Neuronal stem cell (in vitro differentiated cells): ENCODE measurements at regions not wholly inside any gene's neighbourhood (a gene's known extent, or its start where the extent isn't known, plus 50 kb on each side); places are given as distances from the start of the nearest gene placed in this dataset.

ENCODE experiments used
- DNase-seq: peaks from one replicate; pipeline ENCODE4 v3.0.0-alpha.2; 2013; ENCODE audit warnings: low spot score
- H2AFZ ChIP-seq: one replicate; pipeline ENCODE4 v1.6.1; 2013; ENCODE audit warnings: mild to moderate bottlenecking, low read length, inconsistent platforms
- H2AK5ac ChIP-seq: 2 replicates; pipeline ENCODE4 v1.6.1; 2013; ENCODE audit warnings: low read depth, mild to moderate bottlenecking, inconsistent platforms, low read length, moderate library complexity, mixed read lengths
- H2BK120ac ChIP-seq: 2 replicates; pipeline ENCODE4 v1.6.1; 2013; ENCODE audit warnings: low read depth, mild to moderate bottlenecking, inconsistent platforms, low read length, moderate library complexity, mixed read lengths
- H2BK12ac ChIP-seq: one replicate; pipeline ENCODE4 v1.6.1; 2013; ENCODE audit warnings: low read length, inconsistent platforms
- H2BK15ac ChIP-seq: 2 replicates; pipeline ENCODE4 v1.6.1; 2013; ENCODE audit warnings: mild to moderate bottlenecking, low read length, inconsistent platforms, mixed read lengths
- H2BK5ac ChIP-seq: one replicate; pipeline ENCODE4 v1.6.1; 2013; ENCODE audit warnings: inconsistent platforms, mild to moderate bottlenecking, low read length, moderate library complexity
- H3K14ac ChIP-seq: one replicate; pipeline ENCODE4 v1.6.1; 2013; ENCODE audit warnings: low read length, inconsistent platforms
- H3K18ac ChIP-seq: 2 replicates; pipeline ENCODE4 v1.6.1; 2013; ENCODE audit warnings: low read length, inconsistent platforms
- H3K23ac ChIP-seq: 2 replicates; pipeline ENCODE4 v1.6.1; 2013; ENCODE audit warnings: low read depth, mild to moderate bottlenecking, mixed read lengths, low read length, inconsistent platforms; ENCODE audit not compliant: poor library complexity
- H3K27ac ChIP-seq: replicated peaks from 3 replicates; pipeline ENCODE4 v1.5.1; 2013; ENCODE audit warnings: low read length, inconsistent platforms
- H3K27me3 ChIP-seq, 3 experiments: 2 replicates each; pipeline ENCODE4 v1.6.1; 2013; ENCODE audit warnings: low read length in 3 of 3, mild to moderate bottlenecking in 2 of 3, inconsistent platforms in 1 of 3, low read depth in 1 of 3, mixed read lengths in 1 of 3, moderate library complexity in 1 of 3; ENCODE audit not compliant: control insufficient read depth in 3 of 3, insufficient read depth in 3 of 3
- H3K36me3 ChIP-seq, 2 donors: replicated peaks in 1 of 2; 2 replicates each; pipeline ENCODE4 v1.6.1; 2013; ENCODE audit warnings: low read length in 2 of 2; ENCODE audit not compliant: control insufficient read depth in 2 of 2, insufficient read depth in 2 of 2
- H3K4ac ChIP-seq: 2 replicates; pipeline ENCODE4 v1.6.1; 2013; ENCODE audit warnings: inconsistent platforms, mild to moderate bottlenecking, low read length, moderate library complexity
- H3K4me1 ChIP-seq, 2 donors: 1 replicate in 1 of 2; 2 replicates in 1 of 2; pipeline ENCODE4 v1.6.1; 2013; ENCODE audit warnings: low read length in 2 of 2, low read depth in 1 of 2; ENCODE audit not compliant: control insufficient read depth in 2 of 2, insufficient read depth in 1 of 2
- H3K4me2 ChIP-seq: one replicate; pipeline ENCODE4 v1.6.1; 2013; ENCODE audit warnings: mild to moderate bottlenecking, low read length, inconsistent platforms; ENCODE audit not compliant: insufficient read depth, poor library complexity, severe bottlenecking
- H3K4me3 ChIP-seq, 2 donors: 2 replicates each; pipeline ENCODE4 v1.5.1; 2013; ENCODE audit warnings: low read length in 2 of 2, mild to moderate bottlenecking in 2 of 2, inconsistent platforms in 1 of 2, moderate library complexity in 1 of 2
- H3K79me1 ChIP-seq: one replicate; pipeline ENCODE4 v1.6.1; 2013; ENCODE audit warnings: low read depth, mild to moderate bottlenecking, inconsistent platforms, low read length, moderate library complexity
- H3K9ac ChIP-seq: one replicate; pipeline ENCODE4 v1.6.1; 2013; ENCODE audit warnings: mild to moderate bottlenecking, low read depth, low read length, inconsistent platforms; ENCODE audit not compliant: poor library complexity
- H3K9me3 ChIP-seq, 2 donors: replicated peaks in 1 of 2; 2 replicates each; pipeline versions ENCODE3 to v1.6.1; 2013; ENCODE audit warnings: low read length in 2 of 2, mild to moderate bottlenecking in 2 of 2, inconsistent platforms in 1 of 2, low read depth in 1 of 2, mixed read lengths in 1 of 2, moderate library complexity in 1 of 2; ENCODE audit not compliant: control insufficient read depth in 2 of 2, insufficient read depth in 1 of 2
- H4K8ac ChIP-seq: one replicate; pipeline ENCODE4 v1.6.1; 2013; ENCODE audit warnings: low read depth, mild to moderate bottlenecking, inconsistent platforms, low read length, moderate library complexity
- H4K91ac ChIP-seq: one replicate; pipeline ENCODE4 v1.6.1; 2013; ENCODE audit warnings: low read length, low read depth, mild to moderate bottlenecking, inconsistent platforms; ENCODE audit not compliant: poor library complexity
- WGBS, 2 donors: extraction: QIAGEN DNeasy Blood & Tissue Kit; methylation state at CpG; one replicate each; pipeline ENCODE4 v1.1.7; 2013; ENCODE audit warnings: missing lambda C conversion rate in 2 of 2, mixed read lengths in 1 of 2; ENCODE audit not compliant: insufficient read length in 2 of 2, insufficient replicate concordance in 1 of 2; ENCODE audit errors: extremely low coverage in 2 of 2; 5-methylcytosine and 5-hydroxymethylcytosine counted together

GRCh38 chr4:28482580-28483270 lies 1622.1 kb downstream of the STIM2 start:
- Histone ChIP-seq H4K8ac (no peak overlapping the region), H2AK5ac (no peak overlapping the region), H3K4me3 (no peak overlapping the region), H2BK5ac (no peak overlapping the region), H4K91ac (no peak overlapping the region), H3K79me1 (no peaks in the 10 kb centered on the region), H3K4me2 (no peak overlapping the region), H3K4ac (no peak overlapping the region), H2BK15ac (no peak overlapping the region), H3K23ac (no peak overlapping the region), H2BK120ac (no peak overlapping the region), H3K27me3 (no peaks in the 10 kb centered on the region), H3K36me3 (no peaks in the 10 kb centered on the region), H3K4me1 (peaks cover 3 to 7% of the 10 kb centered on the region in 2 donors), H3K9me3 (no peaks in the 10 kb centered on the region), H3K27ac (no peak overlapping the region), H3K14ac (no peak overlapping the region), H2BK12ac (no peak overlapping the region), H3K9ac (no peak overlapping the region), H3K18ac (no peak overlapping the region), H2AFZ (no peak overlapping the region)
- WGBS, 2 donors: no CpG with 5 or more reads among the region's 7 CpGs
- DNase-seq: no peak

GRCh38 chr4:28488021-28488420 lies 1627.4 kb downstream of the STIM2 start:
- H3K4me2 ChIP-seq: no peak overlapping the region
- no peak overlapping the region for H3K23ac ChIP-seq
- no peak overlapping the region for H3K18ac ChIP-seq
- no CpG with 5 or more reads among the region's 1 CpG for WGBS, 2 donors
- H4K91ac ChIP-seq: no peak overlapping the region
- H3K4me3 ChIP-seq: no peak overlapping the region
- no peak overlapping the region for H3K9ac ChIP-seq
- no peak overlapping the region for H2BK15ac ChIP-seq
- H3K79me1 ChIP-seq: no peaks in the 10 kb centered on the region
- H3K27ac ChIP-seq: no peak overlapping the region
- H4K8ac ChIP-seq: no peak overlapping the region
- no peak overlapping the region for H3K4ac ChIP-seq
- no peak overlapping the region for H2BK12ac ChIP-seq
- no peaks in the 10 kb centered on the region for H3K27me3 ChIP-seq
- H2AK5ac ChIP-seq: no peak overlapping the region
- DNase-seq: no peak
- no peak overlapping the region for H2BK120ac ChIP-seq
- H3K36me3 ChIP-seq: no peaks in the 10 kb centered on the region
- H2BK5ac ChIP-seq: no peak overlapping the region
- no peak overlapping the region for H3K14ac ChIP-seq
- peaks cover 0 to 2% of the 10 kb centered on the region in 2 donors for H3K4me1 ChIP-seq
- no peaks in the 10 kb centered on the region for H3K9me3 ChIP-seq
- H2AFZ ChIP-seq: no peak overlapping the region

- Histone ChIP-seq H3K4me2 (no peak overlapping the region), H2BK15ac (no peak overlapping the region), H2BK120ac (no peak overlapping the region), H2BK5ac (no peak overlapping the region), H2BK12ac (no peak overlapping the region), H2AK5ac (no peak overlapping the region), H3K9ac (no peak overlapping the region), H3K9me3 (no peaks in the 10 kb centered on the region), H3K79me1 (no peaks in the 10 kb centered on the region), H3K36me3 (no peaks in the 10 kb centered on the region), H4K91ac (no peak overlapping the region), H3K4ac (no peak overlapping the region), H3K14ac (no peak overlapping the region), H3K23ac (no peak overlapping the region), H3K4me3 (no peak overlapping the region), H3K18ac (no peak overlapping the region), H3K4me1 (peaks cover 0 to 2% of the 10 kb centered on the region in 2 donors), H2AFZ (no peak overlapping the region), H3K27me3 (no peaks in the 10 kb centered on the region), H3K27ac (no peak overlapping the region), H4K8ac (no peak overlapping the region)
- no peak for DNase-seq
- no CpG with 5 or more reads among the region's 3 CpGs for WGBS, 2 donors
Observed at GRCh38 chr4:28490669-28491068, 1630.0 kb downstream of the STIM2 start.

- no peak overlapping the region for H3K4ac ChIP-seq
- H4K8ac ChIP-seq: no peak overlapping the region
- DNase-seq: no peak
- no peak overlapping the region for H3K4me2 ChIP-seq
- no peak overlapping the region for H3K4me3 ChIP-seq
- H3K23ac ChIP-seq: no peak overlapping the region
- no peaks in the 10 kb centered on the region for H3K9me3 ChIP-seq
- H2BK15ac ChIP-seq: no peak overlapping the region
- H2AFZ ChIP-seq: no peak overlapping the region
- no peaks in the 10 kb centered on the region for H3K4me1 ChIP-seq
- H3K14ac ChIP-seq: no peak overlapping the region
- H4K91ac ChIP-seq: no peak overlapping the region
- no peaks in the 10 kb centered on the region for H3K36me3 ChIP-seq
- no peak overlapping the region for H3K18ac ChIP-seq
- H2BK12ac ChIP-seq: no peak overlapping the region
- H2BK120ac ChIP-seq: no peak overlapping the region
- no peak overlapping the region for H3K9ac ChIP-seq
- no peaks in the 10 kb centered on the region for H3K79me1 ChIP-seq
- no peak overlapping the region for H2AK5ac ChIP-seq
- WGBS, 2 donors: 100% methylated on average over 1 of the region's 4 CpGs; no CpG with 5 or more reads in 1 of the 2 donors
- no peaks in the 10 kb centered on the region for H3K27me3 ChIP-seq
- no peak overlapping the region for H3K27ac ChIP-seq
- H2BK5ac ChIP-seq: no peak overlapping the region
Observed at GRCh38 chr4:28505064-28505463, 1644.4 kb downstream of the STIM2 start.
